SH-SY5Y (cell line): ENCODE measurements at regions not wholly inside any gene's neighbourhood (a gene's known extent, or its start where the extent isn't known, plus 50 kb on each side); places are given as distances from the start of the nearest gene placed in this dataset.

ENCODE experiments used
- GATA2 ChIP-seq: IDR thresholded peaks from 2 replicates; pipeline ENCODE4 v1.6.1; 2011; ENCODE audit warnings: mild to moderate bottlenecking, low read depth, low read length
- GATA3 ChIP-seq: IDR thresholded peaks from 2 replicates; pipeline ENCODE4 v1.6.1; 2011; ENCODE audit warnings: low read depth, mild to moderate bottlenecking, low read length, moderate library complexity

DNA sequence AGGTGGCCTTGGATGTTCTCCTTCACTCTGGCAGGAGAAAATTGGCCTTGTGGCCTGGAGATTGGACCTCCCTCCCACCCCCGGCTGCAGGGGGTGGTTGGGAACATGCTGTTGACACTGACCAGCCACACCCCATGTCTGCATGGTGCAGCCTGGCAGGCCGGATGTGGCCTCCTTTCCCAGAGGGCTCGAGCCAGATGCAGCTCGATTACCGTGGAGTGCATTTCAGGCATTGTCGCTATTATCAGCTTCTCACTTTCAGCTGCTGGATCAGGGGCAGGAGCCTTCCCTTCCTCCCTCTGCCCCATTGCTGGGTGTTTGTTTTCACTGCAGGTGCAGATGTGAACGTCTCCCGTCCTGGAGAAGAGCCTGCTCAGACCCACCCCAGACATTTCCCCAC, 211.0 kb upstream of the SIX2 start:
- TF ChIP-seq GATA2 (0 out of 2 replicates have a peak, but pooled peaks have one; percentile 42), GATA3 (no peak)
